KMS-11 (cell line): ENCODE measurements at regions not wholly inside any gene's neighbourhood (a gene's known extent, or its start where the extent isn't known, plus 50 kb on each side); places are given as distances from the start of the nearest gene placed in this dataset.

Experiments
- H2AFZ ChIP-seq: fragments of 200-600 bp; sonication (generic); 2 replicates; pipeline ENCODE4 v1.6.1; 2016; ENCODE audit warnings: antibody characterized with exemption, mixed run types, low read depth
- H3K27ac ChIP-seq: fragments of 200-600 bp; sonication (generic); 2 replicates; pipeline ENCODE4 v1.6.1; 2016; ENCODE audit warnings: mild to moderate bottlenecking, mixed run types
- H3K27me3 ChIP-seq: fragments of 200-600 bp; sonication (generic); 2 replicates; pipeline ENCODE4 v1.6.1; 2017; ENCODE audit warnings: mild to moderate bottlenecking, low read depth, mixed run types, moderate library complexity; ENCODE audit not compliant: insufficient read depth
- H3K36me3 ChIP-seq: fragments of 200-600 bp; sonication (generic); 2 replicates; pipeline ENCODE4 v1.6.1; 2017; ENCODE audit warnings: mild to moderate bottlenecking, mixed run types; ENCODE audit not compliant: insufficient read depth
- H3K4me1 ChIP-seq: fragments of 200-600 bp; sonication (generic); 2 replicates; pipeline ENCODE4 v1.6.1; 2016; ENCODE audit warnings: mild to moderate bottlenecking, low read depth, mixed run types; ENCODE audit not compliant: poor library complexity, severe bottlenecking
- H3K4me2 ChIP-seq: fragments of 200-600 bp; sonication (generic); 2 replicates; pipeline ENCODE4 v1.7.0; 2016; ENCODE audit warnings: mild to moderate bottlenecking, mixed run types
- H3K4me3 ChIP-seq: fragments of 200-600 bp; sonication (generic); IDR thresholded peaks from 2 replicates; pipeline ENCODE4 v1.6.1; 2017; ENCODE audit warnings: low read depth, low read length, mixed read lengths; ENCODE audit not compliant: insufficient read depth
- H3K79me2 ChIP-seq: fragments of 200-600 bp; sonication (generic); 2 replicates; pipeline ENCODE4 v1.6.1; 2016; ENCODE audit warnings: low read depth, mixed run types; ENCODE audit not compliant: insufficient read depth
- H3K9ac ChIP-seq: fragments of 200-600 bp; sonication (generic); 2 replicates; pipeline ENCODE4 v1.6.1; 2016; ENCODE audit warnings: mild to moderate bottlenecking, mixed run types
- H4K20me1 ChIP-seq: fragments of 200-600 bp; sonication (generic); 2 replicates; pipeline ENCODE4 v1.6.1; 2016; ENCODE audit warnings: mild to moderate bottlenecking, mixed run types; ENCODE audit not compliant: insufficient read depth
- CTCF ChIP-seq: fragments of 200-600 bp; sonication (generic); conservative IDR thresholded peaks from 2 replicates; pipeline ENCODE4 v1.6.1; 2017; ENCODE audit warnings: low read depth, mild to moderate bottlenecking, antibody characterized with exemption, low read length, moderate library complexity, mixed read lengths

- Histone ChIP-seq H3K27ac (no peak overlapping the region), H3K4me1 (peaks cover 25% of the 10 kb centered on the region), H3K79me2 (no peaks in the 10 kb centered on the region), H3K4me2 (no peak overlapping the region), H3K4me3 (no peak overlapping the region), H3K9ac (no peak overlapping the region), H4K20me1 (no peaks in the 10 kb centered on the region), H3K36me3 (no peaks in the 10 kb centered on the region), H2AFZ (no peak overlapping the region), H3K27me3 (no peaks in the 10 kb centered on the region)
- TF ChIP-seq CTCF, result no peak
Observed at GRCh38 chr20:60371384-60371783, 413.2 kb downstream of the CDH26 start.

- Histone ChIP-seq H3K27ac (no peak overlapping the region), H3K79me2 (no peaks in the 10 kb centered on the region), H3K36me3 (no peaks in the 10 kb centered on the region), H3K4me2 (peak overlapping the region; percentile 23; the same call in 1 of the 2 replicates), H3K4me1 (peaks cover 25% of the 10 kb centered on the region), H4K20me1 (no peaks in the 10 kb centered on the region), H3K9ac (no peak overlapping the region), H3K4me3 (no peak overlapping the region), H3K27me3 (no peaks in the 10 kb centered on the region; the same call in 1 of the 2 replicates), H2AFZ (no peak overlapping the region)
- no peak for TF ChIP-seq CTCF
Observed at GRCh38 chr20:60372275-60372674, 414.1 kb downstream of the CDH26 start.

- H3K79me2 ChIP-seq, result no peaks in the 10 kb centered on the region
- no peaks in the 10 kb centered on the region for H3K36me3 ChIP-seq
- H3K27ac ChIP-seq, result 0 out of 2 replicates have a peak overlapping the region, but pooled peaks have one; percentile 17
- H3K4me2 ChIP-seq, result peak overlapping the region; percentile 23; the same call in 1 of the 2 replicates
- no peak overlapping the region for H3K4me3 ChIP-seq
- H3K9ac ChIP-seq, result no peak overlapping the region
- TF ChIP-seq CTCF, result no peak
- no peak overlapping the region for H2AFZ ChIP-seq
- H4K20me1 ChIP-seq, result no peaks in the 10 kb centered on the region
- peaks cover 25% of the 10 kb centered on the region for H3K4me1 ChIP-seq
- H3K27me3 ChIP-seq, result no peaks in the 10 kb centered on the region; the same call in 1 of the 2 replicates
Observed at GRCh38 chr20:60372822-60373221, 414.6 kb downstream of the CDH26 start.

- H4K20me1 ChIP-seq, result no peaks in the 10 kb centered on the region
- no peak overlapping the region for H3K4me3 ChIP-seq
- no peaks in the 10 kb centered on the region; the same call in 1 of the 2 replicates for H3K27me3 ChIP-seq
- H3K79me2 ChIP-seq, result no peaks in the 10 kb centered on the region
- no peak overlapping the region for H3K27ac ChIP-seq
- H3K4me2 ChIP-seq, result no peak overlapping the region
- no peaks in the 10 kb centered on the region for H3K36me3 ChIP-seq
- no peak for TF ChIP-seq CTCF
- H2AFZ ChIP-seq, result no peak overlapping the region
- H3K4me1 ChIP-seq, result peaks cover 18% of the 10 kb centered on the region
- no peak overlapping the region for H3K9ac ChIP-seq
Observed at GRCh38 chr20:60378620-60379019, 420.4 kb downstream of the CDH26 start.
